CD14-positive monocyte (primary cell): ENCODE measurements at regions not wholly inside any gene's neighbourhood (a gene's known extent, or its start where the extent isn't known, plus 50 kb on each side); places are given as distances from the start of the nearest gene placed in this dataset.

Experiments used
- DNase-seq, 3 donors: peaks; one replicate each; pipeline ENCODE4 v3.0.0-alpha.2; 2011 to 2022
- H2AFZ ChIP-seq: 2 replicates; pipeline ENCODE4 v1.6.0; 2012; ENCODE audit warnings: mild to moderate bottlenecking, low read depth, low read length, inconsistent platforms; ENCODE audit not compliant: insufficient read depth, poor library complexity, severe bottlenecking
- H3K27ac ChIP-seq, 2 donors: 1 replicate in 1 of 2; 2 replicates in 1 of 2; pipeline ENCODE4 v1.5.1; 2012 to 2013; ENCODE audit warnings: low read length in 2 of 2, control low read depth in 1 of 2, inconsistent platforms in 1 of 2, low read depth in 1 of 2, mild to moderate bottlenecking in 1 of 2
- H3K27me3 ChIP-seq, 2 donors: one replicate each; pipeline versions ENCODE4 v1.6.0 to v1.6.1; 2011 to 2013; ENCODE audit warnings: low read length in 2 of 2; ENCODE audit not compliant: control insufficient read depth in 2 of 2, insufficient read depth in 2 of 2
- H3K36me3 ChIP-seq, 2 donors: replicated peaks in 1 of 2; 1 replicate in 1 of 2; 2 replicates in 1 of 2; pipeline versions ENCODE4 v1.5.1 to v1.6.1; 2012 to 2013; ENCODE audit warnings: low read length in 2 of 2, control low read depth in 1 of 2, inconsistent platforms in 1 of 2, mild to moderate bottlenecking in 1 of 2; ENCODE audit not compliant: insufficient read depth in 2 of 2, control insufficient read depth in 1 of 2
- H3K4me1 ChIP-seq, 2 donors: 1 replicate in 1 of 2; 2 replicates in 1 of 2; pipeline versions ENCODE4 v1.5.1 to v1.6.1; 2012 to 2013; ENCODE audit warnings: low read length in 2 of 2, control low read depth in 1 of 2, inconsistent platforms in 1 of 2, mild to moderate bottlenecking in 1 of 2, moderate library complexity in 1 of 2; ENCODE audit not compliant: insufficient read depth in 2 of 2, control insufficient read depth in 1 of 2
- H3K4me2 ChIP-seq: replicated peaks from 2 replicates; pipeline ENCODE3; 2012; ENCODE audit warnings: low read length, moderate library complexity, mild to moderate bottlenecking; ENCODE audit not compliant: poor library complexity, severe bottlenecking; ENCODE audit errors: extremely low read depth
- H3K4me3 ChIP-seq, 3 experiments: fragments of 200-600 bp in 1 of 3; sonication (generic) in 1 of 3; replicated peaks in 1 of 3; 1 replicate in 2 of 3; 2 replicates in 1 of 3; pipeline ENCODE4 v1.5.1; 2011 to 2013; ENCODE audit warnings: low read length in 3 of 3, mild to moderate bottlenecking in 3 of 3, control low read depth in 2 of 3, low read depth in 2 of 3, inconsistent platforms in 1 of 3, moderate library complexity in 1 of 3
- H3K79me2 ChIP-seq: 2 replicates; pipeline ENCODE4 v1.6.0; 2012; ENCODE audit warnings: mild to moderate bottlenecking, control low read depth, inconsistent platforms, low read length, moderate library complexity; ENCODE audit not compliant: insufficient read depth
- H3K9ac ChIP-seq: 2 replicates; pipeline ENCODE4 v1.6.0; 2017; ENCODE audit warnings: low read length, mild to moderate bottlenecking; ENCODE audit not compliant: insufficient read depth, poor library complexity, severe bottlenecking
- H3K9me3 ChIP-seq, 2 donors: replicated peaks in 1 of 2; 1 replicate in 1 of 2; 2 replicates in 1 of 2; pipeline versions ENCODE4 v1.5.1 to v1.6.1; 2012 to 2013; ENCODE audit warnings: low read length in 2 of 2, control low read depth in 1 of 2; ENCODE audit not compliant: control insufficient read depth in 1 of 2, insufficient read depth in 1 of 2
- H4K20me1 ChIP-seq: 2 replicates; pipeline ENCODE4 v1.6.0; 2012; ENCODE audit warnings: mild to moderate bottlenecking, low read length, control low read depth, moderate library complexity; ENCODE audit not compliant: insufficient read depth
- H3K27ac Mint-ChIP-seq, 7 donors: one replicate each; pipeline ENCODE4 v1.8.0; 2020; ENCODE audit warnings: mild to moderate bottlenecking in 7 of 7, mixed read lengths in 7 of 7, moderate library complexity in 6 of 7, inconsistent platforms in 2 of 7
- H3K27me3 Mint-ChIP-seq, 3 donors: one replicate each; pipeline ENCODE4 v1.8.0; 2021 to 2022; ENCODE audit warnings: low read depth in 3 of 3, mild to moderate bottlenecking in 3 of 3, mixed read lengths in 3 of 3, moderate library complexity in 3 of 3, inconsistent platforms in 1 of 3
- H3K36me3 Mint-ChIP-seq, 2 donors: one replicate each; pipeline ENCODE4 v1.8.0; 2020; ENCODE audit warnings: mixed read lengths in 2 of 2, inconsistent platforms in 1 of 2, mild to moderate bottlenecking in 1 of 2
- H3K4me1 Mint-ChIP-seq: one replicate; pipeline ENCODE4 v1.8.0; 2020; ENCODE audit warnings: mild to moderate bottlenecking, mixed read lengths
- H3K4me3 Mint-ChIP-seq, 2 donors: one replicate each; pipeline ENCODE4 v1.8.0; 2020; ENCODE audit warnings: mild to moderate bottlenecking in 2 of 2, mixed read lengths in 2 of 2, moderate library complexity in 1 of 2
- H3K9me3 Mint-ChIP-seq, 7 donors: one replicate each; pipeline ENCODE4 v1.8.0; 2020 to 2022; ENCODE audit warnings: mixed read lengths in 7 of 7, mild to moderate bottlenecking in 6 of 7, moderate library complexity in 6 of 7, inconsistent platforms in 2 of 7
- WGBS: methylation state at CpG from one replicate; pipeline ENCODE4 v1.1.5; 2013; ENCODE audit warnings: missing lambda C conversion rate; ENCODE audit not compliant: insufficient coverage; 5-methylcytosine and 5-hydroxymethylcytosine counted together
- intact Hi-C, 2 donors: fragments of 100-400 bp; cut with micrococcal nuclease; formaldehyde crosslinking; loops; one replicate each; pipeline versions ENCODE4 v1.15.0 to v1.15.1; 2023
- TF ChIP-seq, protein P1 (sequence below): fragments of 200-600 bp; IDR thresholded peaks from one replicate; pipeline ENCODE4 v1.8.0; 2022; ENCODE audit warnings: antibody characterized with exemption, mild to moderate bottlenecking

DNA sequence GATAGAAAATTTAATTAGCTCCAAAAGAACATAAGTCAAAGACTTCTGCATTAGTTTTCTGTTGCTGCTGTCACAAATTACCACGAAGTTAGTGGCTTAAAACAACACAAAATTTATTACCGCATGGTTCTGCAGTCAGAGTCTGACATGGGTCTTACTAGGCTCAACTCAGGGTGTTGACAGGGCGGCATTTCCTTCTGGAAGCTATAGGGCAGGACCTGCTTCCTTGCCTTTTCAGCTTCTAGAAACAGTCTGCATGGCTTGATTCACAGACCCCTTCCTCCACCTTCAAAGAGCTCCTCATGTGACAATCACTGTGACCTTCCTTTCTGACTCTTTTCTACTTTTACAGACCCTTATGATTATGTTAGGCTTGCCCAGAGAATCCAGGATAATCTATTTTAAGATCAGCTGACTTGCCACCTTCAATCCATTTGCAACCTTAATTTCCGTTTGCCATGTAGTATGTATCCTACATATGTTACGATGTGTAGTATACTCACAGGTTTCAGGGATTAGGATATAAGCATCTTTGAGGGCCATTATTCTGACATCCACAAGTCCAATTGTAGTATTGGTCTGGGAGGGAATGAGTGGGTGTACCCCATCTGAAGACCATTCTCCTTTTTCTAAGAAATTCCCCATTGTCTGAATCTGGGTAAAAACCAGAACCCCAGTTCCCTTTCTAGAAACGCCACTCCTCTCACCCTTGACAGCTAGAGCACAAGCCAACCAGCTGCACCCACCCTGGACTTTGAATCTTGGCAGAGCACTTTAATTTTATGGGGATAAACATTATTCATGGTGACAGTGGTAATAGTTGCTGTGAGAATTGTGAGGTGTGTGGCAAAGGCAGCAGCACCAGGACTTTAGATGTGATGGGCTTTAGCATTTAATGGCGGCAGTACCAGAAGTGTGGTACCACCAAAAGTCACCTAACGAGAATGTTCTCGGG, 265.5 kb downstream of the KCNJ2 start:
- TF ChIP-seq, protein P1, sequence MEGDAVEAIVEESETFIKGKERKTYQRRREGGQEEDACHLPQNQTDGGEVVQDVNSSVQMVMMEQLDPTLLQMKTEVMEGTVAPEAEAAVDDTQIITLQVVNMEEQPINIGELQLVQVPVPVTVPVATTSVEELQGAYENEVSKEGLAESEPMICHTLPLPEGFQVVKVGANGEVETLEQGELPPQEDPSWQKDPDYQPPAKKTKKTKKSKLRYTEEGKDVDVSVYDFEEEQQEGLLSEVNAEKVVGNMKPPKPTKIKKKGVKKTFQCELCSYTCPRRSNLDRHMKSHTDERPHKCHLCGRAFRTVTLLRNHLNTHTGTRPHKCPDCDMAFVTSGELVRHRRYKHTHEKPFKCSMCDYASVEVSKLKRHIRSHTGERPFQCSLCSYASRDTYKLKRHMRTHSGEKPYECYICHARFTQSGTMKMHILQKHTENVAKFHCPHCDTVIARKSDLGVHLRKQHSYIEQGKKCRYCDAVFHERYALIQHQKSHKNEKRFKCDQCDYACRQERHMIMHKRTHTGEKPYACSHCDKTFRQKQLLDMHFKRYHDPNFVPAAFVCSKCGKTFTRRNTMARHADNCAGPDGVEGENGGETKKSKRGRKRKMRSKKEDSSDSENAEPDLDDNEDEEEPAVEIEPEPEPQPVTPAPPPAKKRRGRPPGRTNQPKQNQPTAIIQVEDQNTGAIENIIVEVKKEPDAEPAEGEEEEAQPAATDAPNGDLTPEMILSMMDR = no peak
- no peak overlapping the region for H3K4me2 ChIP-seq

DNA sequence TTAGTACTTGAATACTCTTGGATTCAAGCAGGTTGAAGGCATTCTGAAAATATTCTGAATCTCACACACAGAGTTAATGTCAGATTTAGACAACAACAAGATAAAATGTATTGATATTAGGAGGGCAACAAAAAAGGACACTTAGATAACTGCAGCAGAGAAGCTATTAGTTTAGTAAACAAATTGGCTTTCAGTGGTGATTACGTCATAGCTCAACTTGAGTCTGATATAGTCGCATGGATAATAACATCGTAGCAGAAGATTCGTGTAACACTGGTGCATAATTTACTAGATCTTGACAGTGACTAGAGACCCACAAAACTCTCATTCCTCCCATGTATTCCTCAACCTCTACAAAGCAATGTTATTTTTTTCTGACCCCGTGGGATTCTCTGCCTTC, 268.3 kb downstream of the KCNJ2 start:
- intact Hi-C loops = no loop called here
- Histone ChIP-seq H3K79me2 (no peaks in the 10 kb centered on the region), H4K20me1 (no peaks in the 10 kb centered on the region), H3K27ac (no peak overlapping the region), H2AFZ (no peak overlapping the region), H3K9ac (no peak overlapping the region), H3K27me3 (peaks cover 0 to 13% of the 10 kb centered on the region in 2 donors), H3K36me3 (no peaks in the 10 kb centered on the region), H3K9me3 (no peaks in the 10 kb centered on the region), H3K4me2 (no peak overlapping the region), H3K4me3 (no peak overlapping the region), H3K4me1 (no peaks in the 10 kb centered on the region)
- H3K4me3 Mint-ChIP-seq = no peak overlapping the region
- peaks cover 3 to 10% (median 9%) of the 10 kb centered on the region in 3 donors for H3K27me3 Mint-ChIP-seq
- no peaks in the 10 kb centered on the region for H3K36me3 Mint-ChIP-seq
- no peaks in the 10 kb centered on the region for H3K4me1 Mint-ChIP-seq
- no peak overlapping the region for H3K27ac Mint-ChIP-seq
- WGBS = 97% methylated on average over 4 of the region's 5 CpGs
- TF ChIP-seq, protein P1 = no peak
- H3K9me3 Mint-ChIP-seq = peaks cover 0 to 3% (median 0%) of the 10 kb centered on the region in 7 donors
- DNase-seq = no peak

More for the DNA sequence above, 265.5 kb downstream of the KCNJ2 start:
- Mint-ChIP-seq H3K4me1 (peaks cover 10% of the 10 kb centered on the region), H3K27ac (no peak overlapping the region), H3K36me3 (no peaks in the 10 kb centered on the region), H3K4me3 (no peak overlapping the region), H3K9me3 (peaks cover 0 to 3% (median 0%) of the 10 kb centered on the region in 7 donors), H3K27me3 (peaks cover 12 to 28% (median 24%) of the 10 kb centered on the region in 3 donors)
- H3K9ac ChIP-seq = no peak overlapping the region
- peaks cover 0 to 9% of the 10 kb centered on the region in 2 donors for H3K4me1 ChIP-seq
- no peak overlapping the region for H3K27ac ChIP-seq
- H4K20me1 ChIP-seq = no peaks in the 10 kb centered on the region
- H3K36me3 ChIP-seq = no peaks in the 10 kb centered on the region
- H3K9me3 ChIP-seq = no peaks in the 10 kb centered on the region
- 74% methylated on average over 6 of the region's 9 CpGs for WGBS
- intact Hi-C loops = no loop called here
- no peak overlapping the region for H3K4me3 ChIP-seq
- no peak overlapping the region for H2AFZ ChIP-seq
- H3K79me2 ChIP-seq = no peaks in the 10 kb centered on the region
- peaks cover 16 to 38% of the 10 kb centered on the region in 2 donors for H3K27me3 ChIP-seq
- DNase-seq = no peak
